ENCODE measurements at regions not wholly inside any gene's neighbourhood (a gene's known extent, or its start where the extent isn't known, plus 50 kb on each side); places are given as distances from the start of the nearest gene placed in this dataset.

DNA sequence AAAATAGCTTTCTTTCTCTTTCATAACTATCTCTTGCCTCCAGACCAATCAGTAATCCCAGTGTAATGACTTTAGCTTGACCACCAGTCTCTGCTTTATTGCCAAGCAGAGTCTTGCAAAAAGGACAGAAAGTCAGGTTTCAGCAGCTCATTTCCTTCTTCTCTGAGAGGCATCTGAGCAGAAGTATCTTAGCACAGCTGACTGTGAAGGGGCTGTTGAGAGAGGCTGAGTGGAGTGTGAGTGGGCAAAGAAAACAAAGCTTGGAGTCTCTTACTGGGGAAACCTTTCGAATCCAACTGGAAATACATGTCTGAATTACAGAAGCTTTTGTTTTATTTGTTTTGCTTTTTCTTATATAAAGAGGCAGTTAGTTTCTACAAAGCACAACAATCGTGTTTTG lies 170.3 kb upstream of the IGFBP7 start:
- TF ChIP-seq, protein P1, sequence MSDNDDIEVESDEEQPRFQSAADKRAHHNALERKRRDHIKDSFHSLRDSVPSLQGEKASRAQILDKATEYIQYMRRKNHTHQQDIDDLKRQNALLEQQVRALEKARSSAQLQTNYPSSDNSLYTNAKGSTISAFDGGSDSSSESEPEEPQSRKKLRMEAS (IDR thresholded peaks at IDR 0.05; ENCODE audit: low read depth): no peak
- no peak for TF ChIP-seq EZH2phosphoT487 (IDR thresholded peaks at IDR 0.05; ENCODE audit: borderline replicate concordance, low read depth)
- TF ChIP-seq FOSL2 (IDR thresholded peaks at IDR 0.05; ENCODE audit: borderline replicate concordance, low read depth): no peak
- TF ChIP-seq FOXM1 (IDR thresholded peaks at IDR 0.05; ENCODE audit: low read depth): no peak
- no peak for TF ChIP-seq POLR2AphosphoS5 (IDR thresholded peaks at IDR 0.05; ENCODE audit: low read depth, low read length)
- no peak for TF ChIP-seq TCF12 (IDR thresholded peaks at IDR 0.05)
- TF ChIP-seq EP300 (IDR thresholded peaks at IDR 0.05; ENCODE audit: borderline replicate concordance in 1 of 2, low read depth in 1 of 2, low read length in 1 of 2): no peak
- TF ChIP-seq, protein P2, sequence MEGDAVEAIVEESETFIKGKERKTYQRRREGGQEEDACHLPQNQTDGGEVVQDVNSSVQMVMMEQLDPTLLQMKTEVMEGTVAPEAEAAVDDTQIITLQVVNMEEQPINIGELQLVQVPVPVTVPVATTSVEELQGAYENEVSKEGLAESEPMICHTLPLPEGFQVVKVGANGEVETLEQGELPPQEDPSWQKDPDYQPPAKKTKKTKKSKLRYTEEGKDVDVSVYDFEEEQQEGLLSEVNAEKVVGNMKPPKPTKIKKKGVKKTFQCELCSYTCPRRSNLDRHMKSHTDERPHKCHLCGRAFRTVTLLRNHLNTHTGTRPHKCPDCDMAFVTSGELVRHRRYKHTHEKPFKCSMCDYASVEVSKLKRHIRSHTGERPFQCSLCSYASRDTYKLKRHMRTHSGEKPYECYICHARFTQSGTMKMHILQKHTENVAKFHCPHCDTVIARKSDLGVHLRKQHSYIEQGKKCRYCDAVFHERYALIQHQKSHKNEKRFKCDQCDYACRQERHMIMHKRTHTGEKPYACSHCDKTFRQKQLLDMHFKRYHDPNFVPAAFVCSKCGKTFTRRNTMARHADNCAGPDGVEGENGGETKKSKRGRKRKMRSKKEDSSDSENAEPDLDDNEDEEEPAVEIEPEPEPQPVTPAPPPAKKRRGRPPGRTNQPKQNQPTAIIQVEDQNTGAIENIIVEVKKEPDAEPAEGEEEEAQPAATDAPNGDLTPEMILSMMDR (IDR thresholded peaks at IDR 0.05): no peak
- TF ChIP-seq CHD2 (IDR thresholded peaks at IDR 0.05; ENCODE audit: low read length, partially characterized antibody): no peak
- TF ChIP-seq TAF1 (IDR thresholded peaks at IDR 0.05; ENCODE audit: borderline replicate concordance, low read depth, low read length): no peak

Data from SK-N-SH (cell line).